K562 (cell line): ENCODE measurements at regions not wholly inside any gene's neighbourhood (a gene's known extent, or its start where the extent isn't known, plus 50 kb on each side); places are given as distances from the start of the nearest gene placed in this dataset.

Experiments
- ATAC-seq: fragments of 200-7000 bp; cut with Tn5 transposase; 3 replicates; pipeline ENCODE4 v1.9.1; 2020; ENCODE audit warnings: moderate library complexity
- BruUV-seq: library from RNA; stranded (reverse); fragments of 400-500 nt; replicated peaks from 2 replicates; lab custom pipeline; 2021; lab: Mats Ljungman, UMichigan
- CTCF ChIA-PET: fragments of 300-600 bp; formaldehyde crosslinking; extraction: SDS; loops from one replicate; lab custom pipeline; 2021; ENCODE audit warnings: low intra/inter-chr PET ratio; lab: Yijun Ruan, JAX
- POLR2A ChIA-PET: fragments of 300-600, 350-650 bp; sonication (Branson Sonifier 250); formaldehyde crosslinking; extraction: SDS; loops from one replicate; lab custom pipeline; 2021; ENCODE audit warnings: antibody characterized with exemption, inconsistent platforms; lab: Yijun Ruan, JAX
- DNase-seq, 4 experiments: peaks; one replicate each; pipeline versions ENCODE4 v3.0.0 to v3.0.0-alpha.2; 2011 to 2018; ENCODE audit warnings: low spot score in 3 of 4, mixed read lengths in 3 of 4; ENCODE audit errors: extremely low read depth in 1 of 4
- FAIRE-seq: peaks from 2 replicates; lab custom pipeline; 2011; peaks lifted over from hg19 to GRCh38; lab: Jason Lieb, UNC
- H2AFZ ChIP-seq: 2 replicates; pipeline ENCODE4 v1.6.0; 2011; ENCODE audit warnings: low read depth, low read length, control low read depth, inconsistent platforms
- H3K27ac ChIP-seq: fragments of 200-600 bp; 3 replicates; pipeline ENCODE4 v1.8.0; 2011; ENCODE audit warnings: low read depth, mild to moderate bottlenecking, control low read depth, inconsistent platforms, low read length, moderate library complexity, mixed read lengths; ENCODE audit errors: extremely low read depth
- H3K27me3 ChIP-seq, 2 experiments: fragments of 300-600 bp in 1 of 2; 2 replicates in 1 of 2; 3 replicates in 1 of 2; pipeline versions ENCODE4 v1.6.0 to v1.8.0; 2011; ENCODE audit warnings: inconsistent platforms in 2 of 2, low read length in 2 of 2, mild to moderate bottlenecking in 1 of 2, mixed read lengths in 1 of 2, moderate library complexity in 1 of 2; ENCODE audit not compliant: control insufficient read depth in 2 of 2, insufficient read depth in 2 of 2
- H3K36me3 ChIP-seq: fragments of 300-600 bp; 3 replicates; pipeline ENCODE4 v1.8.0; 2011; ENCODE audit warnings: mild to moderate bottlenecking, low read length, inconsistent platforms; ENCODE audit not compliant: control insufficient read depth, insufficient read depth
- H3K4me1 ChIP-seq, 2 experiments: fragments of 200-600 bp in 1 of 2; replicated peaks in 1 of 2; 2 replicates in 1 of 2; 3 replicates in 1 of 2; pipeline versions ENCODE4 v1.5.1 to v1.8.0; 2011; ENCODE audit warnings: inconsistent platforms in 2 of 2, low read length in 2 of 2, mild to moderate bottlenecking in 1 of 2, mixed read lengths in 1 of 2, moderate library complexity in 1 of 2; ENCODE audit not compliant: control insufficient read depth in 2 of 2, insufficient read depth in 2 of 2
- H3K4me2 ChIP-seq: 2 replicates; pipeline ENCODE4 v1.6.1; 2011; ENCODE audit warnings: low read length, control low read depth, inconsistent platforms, mixed read lengths; ENCODE audit not compliant: insufficient read depth
- H3K4me3 ChIP-seq: fragments of 200-600 bp; sonication (generic), shearing (Covaris generic); 2 replicates; pipeline ENCODE4 v1.5.1; 2016; ENCODE audit warnings: control low read depth, inconsistent platforms
- H3K79me2 ChIP-seq: fragments of 200-600 bp; 3 replicates; pipeline ENCODE4 v1.8.0; 2011; ENCODE audit warnings: low read length, inconsistent platforms; ENCODE audit not compliant: control insufficient read depth, insufficient read depth
- H3K9ac ChIP-seq, 2 experiments: 2 replicates each; pipeline versions ENCODE4 v1.6.0 to v1.6.1; 2011; ENCODE audit warnings: low read depth in 2 of 2, low read length in 2 of 2, control low read depth in 1 of 2, inconsistent platforms in 1 of 2, mild to moderate bottlenecking in 1 of 2, mixed read lengths in 1 of 2; ENCODE audit not compliant: insufficient read depth in 1 of 2
- H3K9me1 ChIP-seq: one replicate; pipeline ENCODE4 v1.6.0; 2011; ENCODE audit warnings: inconsistent platforms, mild to moderate bottlenecking, low read length, moderate library complexity; ENCODE audit not compliant: control insufficient read depth, insufficient read depth
- H3K9me3 ChIP-seq: replicated peaks from 2 replicates; pipeline ENCODE4 v1.5.1; 2011; ENCODE audit warnings: low read depth, low read length, inconsistent platforms; ENCODE audit not compliant: control insufficient read depth, insufficient read depth
- H4K20me1 ChIP-seq: replicated peaks from 2 replicates; pipeline ENCODE4 v1.6.1; 2011; ENCODE audit warnings: low read length, inconsistent platforms, mixed read lengths; ENCODE audit not compliant: control insufficient read depth, insufficient read depth
- BRCA1 ChIP-seq, 2 experiments: fragments of 450-650 bp in 1 of 2; sonication (generic) in 1 of 2; formaldehyde crosslinking in 1 of 2; IDR thresholded peaks; 2 replicates each; pipeline versions ENCODE4 v1.5.0 to v1.6.1; 2017 to 2020; ENCODE audit warnings: mild to moderate bottlenecking in 1 of 2, missing genetic modification reagents in 1 of 2
- EP400 ChIP-seq: fragments of 450-650 bp; IDR thresholded peaks from 2 replicates; pipeline ENCODE4 v1.6.1; 2017; ENCODE audit warnings: antibody characterized with exemption, mild to moderate bottlenecking, moderate library complexity
- FOSL1 ChIP-seq: fragments of 200-800 bp; sonication (Bioruptor generic); conservative IDR thresholded peaks from 2 replicates; pipeline ENCODE4 v1.6.1; 2016; ENCODE audit warnings: missing genetic modification characterization, missing compliant biosample characterization
- FOXO4 ChIP-seq: fragments of 450-650 bp; formaldehyde crosslinking; IDR thresholded peaks from 2 replicates; pipeline ENCODE4 v1.4.0; 2020; ENCODE audit warnings: mild to moderate bottlenecking, moderate library complexity
- MEF2A ChIP-seq: IDR thresholded peaks from 2 replicates; pipeline ENCODE4 v1.6.1; 2011; ENCODE audit warnings: low read depth, mild to moderate bottlenecking, low read length, moderate library complexity; ENCODE audit not compliant: control insufficient read depth
- NFATC3 ChIP-seq: fragments of 450-650 bp; IDR thresholded peaks from 2 replicates; pipeline ENCODE4 v1.6.1; 2017; ENCODE audit warnings: mild to moderate bottlenecking
- RERE ChIP-seq: sonication (generic); formaldehyde crosslinking; IDR thresholded peaks from 2 replicates; pipeline ENCODE4 v1.8.0; 2023; ENCODE audit warnings: missing genetic modification reagents, mild to moderate bottlenecking, borderline replicate concordance
- RNF2 ChIP-seq: sonication (generic); IDR thresholded peaks from 2 replicates; pipeline ENCODE4 v1.6.1; 2016
- SMAD4 ChIP-seq: fragments of 250-450 bp; sonication (Bioruptor Pico); conservative IDR thresholded peaks from 2 replicates; pipeline ENCODE4 v1.8.0; 2021; ENCODE audit warnings: inconsistent platforms, mild to moderate bottlenecking, moderate library complexity
- THAP12 ChIP-seq: fragments of 250-450 bp; sonication (Bioruptor Pico); IDR thresholded peaks from 2 replicates; pipeline ENCODE4 v1.9.0; 2021; ENCODE audit warnings: mild to moderate bottlenecking, inconsistent platforms
- ZC3H11A ChIP-seq: IDR thresholded peaks from 2 replicates; pipeline ENCODE4 v1.6.1; 2012; ENCODE audit warnings: low read depth, low read length, improper control_type of control experiment
- ZNF282 ChIP-seq: sonication (generic); formaldehyde crosslinking; IDR thresholded peaks from 2 replicates; pipeline ENCODE4 v1.8.1; 2023; ENCODE audit warnings: missing genetic modification reagents
- ZNF740 ChIP-seq, 3 experiments: fragments of 200-800 bp in 1 of 3; sonication (Bioruptor generic) in 1 of 3; sonication (generic) in 1 of 3; formaldehyde crosslinking in 1 of 3; IDR thresholded peaks; 2 replicates each; pipeline versions ENCODE4 v1.6.1 to v1.8.0; 2016 to 2022; ENCODE audit warnings: mild to moderate bottlenecking in 2 of 3, missing compliant biosample characterization in 2 of 3, missing genetic modification characterization in 2 of 3, missing genetic modification reagents in 1 of 3
- WGBS: fragments of 100-300 bp; shearing (Covaris generic); methylation state at CpG from one replicate; pipeline ENCODE4 v1.1.6; 2016; ENCODE audit warnings: low coverage, mixed read lengths; ENCODE audit not compliant: insufficient coverage; ENCODE audit errors: missing lambda C conversion rate; 5-methylcytosine and 5-hydroxymethylcytosine counted together
- in situ Hi-C: fragments of 300-500 bp; cut with MboI; formaldehyde crosslinking; loops from 4 replicates; pipeline ENCODE4 v1.15.0; 2018; ENCODE audit warnings: inconsistent platforms, mixed read lengths
- intact Hi-C: fragments of 100-400 bp; cut with micrococcal nuclease; formaldehyde crosslinking; loops from 2 replicates; pipeline ENCODE4 v1.14.2; 2022

- H3K9me1 ChIP-seq = no peaks in the 10 kb centered on the region
- intact Hi-C loops = no loop called here
- BruUV-seq = no TSS peak
- no peak overlapping the region for H3K27ac ChIP-seq
- in situ Hi-C loops = no loop called here
- H3K79me2 ChIP-seq = no peaks in the 10 kb centered on the region
- H4K20me1 ChIP-seq = no peaks in the 10 kb centered on the region
- ChIA-PET CTCF (no interaction called here), POLR2A (interaction anchor here (0.6 to 1.2 kb wide), 2 partner anchors 17 to 639 kb away, joined by 3 to 4 read pairs; no protein-coding TSS in a partner anchor)
- H3K9me3 ChIP-seq = no peaks in the 10 kb centered on the region
- 0% methylated on average over 4 of the region's 4 CpGs for WGBS
- no peaks in the 10 kb centered on the region for H3K4me1 ChIP-seq
- DNase-seq = no peak
- no peak overlapping the region for H3K4me2 ChIP-seq
- FAIRE-seq = no peak
- no peaks in the 10 kb centered on the region for H3K36me3 ChIP-seq
- no peak overlapping the region for H2AFZ ChIP-seq
- no peak for ATAC-seq
- no peak overlapping the region for H3K4me3 ChIP-seq
- H3K27me3 ChIP-seq = peaks cover 0 to 9% of the 10 kb centered on the region in 2 experiments; a peak in 1 of 5 replicates
- H3K9ac ChIP-seq = no peak overlapping the region
- TF ChIP-seq FOXO4 = no peak
- no peak for TF ChIP-seq THAP12 (CRISPR knock-in tag)
- TF ChIP-seq RERE (CRISPR knock-in tag) = no peak
- TF ChIP-seq ZNF282 (CRISPR knock-in tag) = no peak
- TF ChIP-seq ZNF740 (CRISPR knock-in tag; IDR thresholded peaks at IDR 0.05) = no peak
- TF ChIP-seq ZNF740 (tag; IDR thresholded peaks at IDR 0.05) = no peak
- TF ChIP-seq SMAD4 (CRISPR knock-in tag) = no peak
- no peak for TF ChIP-seq RNF2
- TF ChIP-seq BRCA1 (IDR thresholded peaks at IDR 0.05) = no peak
- no peak for TF ChIP-seq BRCA1 (CRISPR knock-in tag; IDR thresholded peaks at IDR 0.05)
- no peak for TF ChIP-seq FOSL1 (tag)
- TF ChIP-seq MEF2A = no peak
- no peak for TF ChIP-seq NFATC3
- no peak for TF ChIP-seq EP400
- TF ChIP-seq ZC3H11A = no peak
These were observed 403.1 kb upstream of the TPM1 start for GRCh38 chr15:62639432-62639831.
